Ovary (tissue), 7 donors: ENCODE measurements at regions not wholly inside any gene's neighbourhood (a gene's known extent, or its start where the extent isn't known, plus 50 kb on each side); places are given as distances from the start of the nearest gene placed in this dataset.
A peak's percentile ranks its signal among the peaks of the same experiment; 100 is the strongest.

Source experiments
- DNase-seq, 5 donors: peaks; one replicate each; pipeline ENCODE4 v3.0.0-alpha.2; 2019 to 2020
- H3K27ac ChIP-seq, 2 donors: fragments of 200-600 bp; one replicate each; pipeline versions ENCODE4 v1.5.1 to v1.8.0; 2019 to 2022
- H3K27me3 ChIP-seq: fragments of 200-600 bp; one replicate; pipeline ENCODE4 v1.8.0; 2022
- H3K36me3 ChIP-seq: fragments of 200-600 bp; sonication (generic); one replicate; pipeline ENCODE4 v1.5.1; 2019
- H3K4me1 ChIP-seq: one replicate; pipeline ENCODE4 v1.8.1; 2013; ENCODE audit warnings: mild to moderate bottlenecking, moderate library complexity; ENCODE audit not compliant: insufficient read depth
- H3K4me3 ChIP-seq: fragments of 200-600 bp; sonication (generic); one replicate; pipeline ENCODE4 v1.5.1; 2017
- H3K9me3 ChIP-seq, 2 donors: fragments of 200-600 bp in 1 of 2; sonication (generic) in 1 of 2; one replicate each; pipeline versions ENCODE4 v1.5.1 to v1.8.1; 2013 to 2019; ENCODE audit warnings: mild to moderate bottlenecking in 1 of 2, moderate library complexity in 1 of 2
- EP300 ChIP-seq: sonication (generic); formaldehyde crosslinking; IDR thresholded peaks from one replicate; pipeline ENCODE4 v1.6.1; 2017; ENCODE audit warnings: antibody characterized with exemption
- POLR2A ChIP-seq: fragments of 450-650 bp; IDR thresholded peaks from one replicate; pipeline ENCODE4 v1.6.1; 2017; ENCODE audit warnings: antibody characterized with exemption, mild to moderate bottlenecking, moderate library complexity
- WGBS, 3 donors: extraction: QIAGEN DNeasy Blood & Tissue Kit in 1 of 3; methylation state at CpG; one replicate each; pipeline versions ENCODE4 v1.1.5 to v1.1.7; 2013 to 2017; 5-methylcytosine and 5-hydroxymethylcytosine counted together
- intact Hi-C, 4 donors: fragments of 100-400 bp; cut with DNase I; formaldehyde crosslinking; loops; one replicate each; pipeline versions ENCODE4 v1.11.0 to v1.15.1; 2022 to 2023
- TF ChIP-seq, protein P1 (sequence below), 3 donors: fragments of 450-650 bp in 2 of 3; fragments of 200-600 bp in 1 of 3; IDR thresholded peaks; one replicate each; pipeline versions ENCODE4 v1.5.1 to v1.8.0; 2016 to 2022; ENCODE audit warnings: antibody characterized with exemption in 3 of 3, mild to moderate bottlenecking in 1 of 3
- donor health status: DM: no; HTN: no; CAD: no; lungs with moderate emphysema.
- donor health status: DM: no; HTN: no; CAD: no.
- donor health status: Bipolar disorder and iron deficiency.
- donor health status: DM: no; HTN: no; CAD: no.
- donor health status: DM: yes; HTN: yes; CAD: no.

DNA sequence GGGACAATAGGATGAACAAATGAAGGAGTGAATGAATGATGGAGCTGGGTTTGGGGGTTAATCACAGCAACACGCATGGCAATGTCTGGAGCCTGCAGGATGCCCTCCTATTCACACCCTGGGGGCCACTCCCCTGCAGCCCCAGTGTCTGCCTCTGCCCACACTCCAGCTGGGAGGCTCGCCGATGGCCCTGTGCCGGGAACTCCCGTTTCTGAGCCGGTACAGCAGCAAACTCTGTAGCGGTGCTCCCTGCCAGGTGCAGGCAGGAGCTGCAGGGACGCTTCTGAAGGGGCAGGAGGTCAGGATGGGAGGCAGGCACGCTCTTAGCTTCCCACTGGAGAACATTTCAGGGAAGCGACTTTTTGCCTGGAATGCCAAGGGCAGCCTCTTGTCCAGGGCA, 55.4 kb upstream of the NCOR2 start:
- peak in 3 of 5 donors; percentile 54 to 73 (median 61) for DNase-seq
- TF ChIP-seq POLR2A (no peak), EP300 (no peak)
- TF ChIP-seq, protein P1, sequence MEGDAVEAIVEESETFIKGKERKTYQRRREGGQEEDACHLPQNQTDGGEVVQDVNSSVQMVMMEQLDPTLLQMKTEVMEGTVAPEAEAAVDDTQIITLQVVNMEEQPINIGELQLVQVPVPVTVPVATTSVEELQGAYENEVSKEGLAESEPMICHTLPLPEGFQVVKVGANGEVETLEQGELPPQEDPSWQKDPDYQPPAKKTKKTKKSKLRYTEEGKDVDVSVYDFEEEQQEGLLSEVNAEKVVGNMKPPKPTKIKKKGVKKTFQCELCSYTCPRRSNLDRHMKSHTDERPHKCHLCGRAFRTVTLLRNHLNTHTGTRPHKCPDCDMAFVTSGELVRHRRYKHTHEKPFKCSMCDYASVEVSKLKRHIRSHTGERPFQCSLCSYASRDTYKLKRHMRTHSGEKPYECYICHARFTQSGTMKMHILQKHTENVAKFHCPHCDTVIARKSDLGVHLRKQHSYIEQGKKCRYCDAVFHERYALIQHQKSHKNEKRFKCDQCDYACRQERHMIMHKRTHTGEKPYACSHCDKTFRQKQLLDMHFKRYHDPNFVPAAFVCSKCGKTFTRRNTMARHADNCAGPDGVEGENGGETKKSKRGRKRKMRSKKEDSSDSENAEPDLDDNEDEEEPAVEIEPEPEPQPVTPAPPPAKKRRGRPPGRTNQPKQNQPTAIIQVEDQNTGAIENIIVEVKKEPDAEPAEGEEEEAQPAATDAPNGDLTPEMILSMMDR (IDR thresholded peaks at IDR 0.05), result no peak
- no peaks in the 10 kb centered on the region for H3K9me3 ChIP-seq
- H3K27me3 ChIP-seq, result no peaks in the 10 kb centered on the region
- H3K27ac ChIP-seq, result no peak overlapping the region
- no peak overlapping the region for H3K4me3 ChIP-seq
- H3K4me1 ChIP-seq, result peaks cover 26% of the 10 kb centered on the region
- 26 to 28% (median 26%) methylated on average over 10 of the region's 10 CpGs for WGBS, 3 donors
- intact Hi-C loops, result loop anchor here in 1 of 4 donors (5.0 kb wide), 2 partner anchors 35 to 55 kb away; partner anchors contain the start of gene NCOR2
- H3K36me3 ChIP-seq, result no peaks in the 10 kb centered on the region

DNA sequence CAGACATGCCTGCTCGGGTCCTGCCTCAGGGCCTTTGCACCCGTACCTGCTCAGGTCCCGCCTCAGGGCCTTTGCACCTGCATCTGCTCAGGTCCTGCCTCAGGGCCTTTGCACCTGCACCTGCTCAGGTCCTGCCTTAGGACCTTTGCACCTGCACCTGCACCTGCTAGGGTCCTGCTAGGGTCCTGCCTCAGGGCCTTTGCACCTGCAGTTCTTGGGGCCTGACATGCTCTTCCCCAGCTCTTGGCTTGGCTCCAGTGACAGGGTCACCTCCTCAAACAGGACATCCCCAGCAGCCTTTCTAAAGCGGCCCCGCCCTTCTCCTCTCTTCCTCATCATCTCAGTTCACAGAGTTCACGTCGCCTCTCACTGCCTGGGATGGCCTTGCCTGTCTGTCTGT, 54.9 kb upstream of the NCOR2 start:
- peak in 1 of 5 donors; percentile 55 for DNase-seq
- intact Hi-C loops, result loop anchor here in 1 of 4 donors (5.0 kb wide), 2 partner anchors 35 to 55 kb away; partner anchors contain the start of gene NCOR2
- H3K27me3 ChIP-seq, result no peaks in the 10 kb centered on the region
- H3K4me3 ChIP-seq, result no peak overlapping the region
- 84 to 90% (median 85%) methylated on average over 7 of the region's 7 CpGs for WGBS, 3 donors
- no peak overlapping the region for H3K27ac ChIP-seq
- H3K36me3 ChIP-seq, result no peaks in the 10 kb centered on the region
- peaks cover 26% of the 10 kb centered on the region for H3K4me1 ChIP-seq
- TF ChIP-seq, protein P1 (IDR thresholded peaks at IDR 0.05), result no peak
- TF ChIP-seq EP300 (no peak), POLR2A (no peak)
- no peaks in the 10 kb centered on the region for H3K9me3 ChIP-seq

DNA sequence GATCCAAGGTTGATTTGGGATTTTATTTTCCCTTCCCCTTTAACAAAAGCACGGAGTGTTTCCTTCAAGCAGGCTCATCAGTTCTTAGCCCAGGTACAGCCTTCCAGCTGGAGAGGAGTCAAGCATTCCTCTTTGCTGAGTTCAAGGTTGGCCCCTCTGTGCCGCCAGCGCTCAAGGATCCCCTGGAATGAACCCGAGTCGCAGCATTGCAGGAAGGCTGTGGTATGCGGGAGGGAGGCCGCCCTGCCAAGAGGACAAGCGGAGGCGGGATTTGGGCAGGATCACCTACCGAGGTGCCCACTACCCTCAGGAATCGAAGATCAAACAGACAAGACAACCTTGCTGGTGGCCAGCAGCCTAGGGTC, 53.9 kb upstream of the NCOR2 start:
- 4 to 14% (median 8%) methylated on average over 11 of the region's 11 CpGs for WGBS, 3 donors
- intact Hi-C loops, result loop anchor here in 1 of 4 donors (5.0 kb wide), 2 partner anchors 36 to 54 kb away; partner anchors contain the start of gene NCOR2

DNA sequence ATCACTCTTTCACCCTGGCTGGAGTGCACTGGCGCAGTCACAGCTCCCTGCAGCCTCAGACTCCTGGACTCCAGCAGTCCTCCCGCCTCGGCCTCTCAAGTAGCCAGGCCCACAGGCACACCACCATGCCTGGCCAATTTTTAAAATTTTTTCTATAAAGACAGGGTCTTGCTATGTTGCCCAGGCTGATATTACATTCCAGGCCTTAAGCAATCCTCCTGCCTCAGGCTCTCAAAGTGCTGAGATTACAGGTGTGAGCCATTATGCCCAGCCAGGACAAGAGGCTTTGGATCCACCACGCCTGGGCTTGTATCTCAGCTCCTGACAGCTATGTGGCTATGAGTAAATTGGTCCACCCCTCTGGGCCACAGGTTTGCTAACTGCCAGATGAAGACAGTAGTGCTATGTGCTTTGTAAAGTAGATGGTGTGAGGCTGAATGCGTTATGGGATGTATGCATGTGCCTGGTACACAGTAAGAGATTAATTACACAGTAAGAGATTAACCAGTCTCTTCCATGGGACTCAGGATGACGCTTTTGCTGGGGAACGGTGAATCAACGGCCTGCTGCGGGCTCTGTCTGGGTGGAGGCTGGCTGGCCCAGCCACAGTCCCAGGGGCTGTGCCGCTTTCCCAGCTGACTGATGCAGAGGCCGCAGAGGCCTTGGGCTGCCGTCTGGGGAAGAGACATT, 53.3 kb upstream of the NCOR2 start:
- Histone ChIP-seq H3K4me3 (no peak overlapping the region), H3K27me3 (no peaks in the 10 kb centered on the region), H3K36me3 (no peaks in the 10 kb centered on the region), H3K27ac (peak overlapping the region; percentile 32 to 72), H3K9me3 (no peaks in the 10 kb centered on the region), H3K4me1 (peaks cover 18% of the 10 kb centered on the region)
- TF ChIP-seq POLR2A (no peak), EP300 (no peak)
- TF ChIP-seq, protein P1 (IDR thresholded peaks at IDR 0.05), result no peak
- WGBS, 3 donors, result 30 to 41% (median 33%) methylated on average over 12 of the region's 12 CpGs
- intact Hi-C loops, result loop anchor here in 1 of 4 donors (5.0 kb wide), 2 partner anchors 37 to 53 kb away; partner anchors contain the start of gene NCOR2
- no peak for DNase-seq

More for the DNA sequence above, 53.9 kb upstream of the NCOR2 start:
- Histone ChIP-seq H3K27ac (peak overlapping the region; percentile 32 to 72), H3K4me1 (peaks cover 23% of the 10 kb centered on the region), H3K4me3 (no peak overlapping the region), H3K36me3 (no peaks in the 10 kb centered on the region), H3K9me3 (no peaks in the 10 kb centered on the region), H3K27me3 (no peaks in the 10 kb centered on the region)
- peak; percentile 74 to 88 (median 82) for DNase-seq
- TF ChIP-seq POLR2A, result no peak
- TF ChIP-seq, protein P1 (IDR thresholded peaks at IDR 0.05), result no peak
- TF ChIP-seq EP300, result no peak
